ENCODE measurements at regions not wholly inside any gene's neighbourhood (a gene's known extent, or its start where the extent isn't known, plus 50 kb on each side); places are given as distances from the start of the nearest gene placed in this dataset.

- H3K4me3 ChIP-seq (ENCODE audit: low read depth in 2 of 2, low read length in 2 of 2): no peak overlapping the region
- intact Hi-C loops (cut with micrococcal nuclease; ENCODE audit: unreplicated experiment) (no loop called here), in situ Hi-C loops (cut with HindIII; ENCODE audit: low pct_unique_long_range_greater_than_20kb, low sequenced_read_pairs) (no loop called here)
- DNase-seq (ENCODE audit: low read depth, low spot score) (no peak), ATAC-seq (peak; percentile 56; the same call in 1 of the 2 replicates)
- TF ChIP-seq SIN3A (IDR thresholded peaks at IDR 0.05; ENCODE audit: borderline replicate concordance, insufficient read depth, low read depth, low read length): no peak
- TF ChIP-seq POLR2AphosphoS5 (IDR thresholded peaks at IDR 0.05; ENCODE audit: low read depth, low read length): no peak
- no peak for TF ChIP-seq TCF7L2 (IDR thresholded peaks at IDR 0.05; ENCODE audit: low read depth, low read length)
- no peak for TF ChIP-seq CTCF (IDR thresholded peaks at IDR 0.05)
- TF ChIP-seq REST (IDR thresholded peaks at IDR 0.05; ENCODE audit: insufficient read depth in 1 of 2, low read depth in 2 of 2, low read length in 1 of 2): no peak
- peaks cover 3% of the 10 kb centered on the region; the same call in 1 of the 2 replicates for H3K9me3 ChIP-seq (ENCODE audit: control insufficient read depth, insufficient read depth, low read depth, low read length)
- peak overlapping the region; percentile 74 for H3K27ac ChIP-seq (ENCODE audit: low read length)
- ChIA-PET CTCF (no interaction called here), POLR2A (no interaction called here)
- H3K4me1 ChIP-seq (ENCODE audit: control insufficient read depth, insufficient read depth, low read length): peaks cover 5% of the 10 kb centered on the region
- no TSS peak for BruUV-seq (replicated peaks)
- H3K36me3 ChIP-seq (ENCODE audit: control insufficient read depth, insufficient read depth, low read length): no peaks in the 10 kb centered on the region
- H3K27me3 ChIP-seq (ENCODE audit: control insufficient read depth, insufficient read depth, low read length): no peaks in the 10 kb centered on the region
These were observed 116.8 kb downstream of the TOMM20 start for GRCh38 chr1:235011599-235012435.

- H3K4me1 ChIP-seq (ENCODE audit: control insufficient read depth, insufficient read depth, low read length): peaks cover 5% of the 10 kb centered on the region
- H3K27ac ChIP-seq (ENCODE audit: low read length): peak overlapping the region; percentile 74; the same call in 1 of the 2 replicates
- H3K36me3 ChIP-seq (ENCODE audit: control insufficient read depth, insufficient read depth, low read length): no peaks in the 10 kb centered on the region
- no peak for DNase-seq (ENCODE audit: low read depth, low spot score)
- BruUV-seq (replicated peaks): no TSS peak
- ATAC-seq: no peak
- no peak for TF ChIP-seq CTCF (IDR thresholded peaks at IDR 0.05)
- TF ChIP-seq REST (IDR thresholded peaks at IDR 0.05; ENCODE audit: insufficient read depth in 1 of 2, low read depth in 2 of 2, low read length in 1 of 2): no peak
- no peak for TF ChIP-seq TCF7L2 (IDR thresholded peaks at IDR 0.05; ENCODE audit: low read depth, low read length)
- TF ChIP-seq POLR2AphosphoS5 (IDR thresholded peaks at IDR 0.05; ENCODE audit: low read depth, low read length): no peak
- no peak for TF ChIP-seq SIN3A (IDR thresholded peaks at IDR 0.05; ENCODE audit: borderline replicate concordance, insufficient read depth, low read depth, low read length)
- in situ Hi-C loops (cut with HindIII; ENCODE audit: low pct_unique_long_range_greater_than_20kb, low sequenced_read_pairs) (no loop called here), intact Hi-C loops (cut with micrococcal nuclease; ENCODE audit: unreplicated experiment) (no loop called here)
- ChIA-PET CTCF (no interaction called here), POLR2A (interaction anchor here (0.7 kb wide), 1 partner anchor 15 kb away, joined by 3 read pairs; no protein-coding TSS in a partner anchor)
- H3K27me3 ChIP-seq (ENCODE audit: control insufficient read depth, insufficient read depth, low read length): no peaks in the 10 kb centered on the region
- H3K9me3 ChIP-seq (ENCODE audit: control insufficient read depth, insufficient read depth, low read depth, low read length): peaks cover 3% of the 10 kb centered on the region; the same call in 1 of the 2 replicates
- no peak overlapping the region for H3K4me3 ChIP-seq (ENCODE audit: low read depth in 2 of 2, low read length in 2 of 2)
These were observed 117.5 kb downstream of the TOMM20 start for GRCh38 chr1:235011064-235011598.

Data from Panc1 (cell line).